H1 (cell line): ENCODE measurements at regions not wholly inside any gene's neighbourhood (a gene's known extent, or its start where the extent isn't known, plus 50 kb on each side); places are given as distances from the start of the nearest gene placed in this dataset.
A peak's percentile ranks its signal among the peaks of the same experiment; 100 is the strongest.

ENCODE experiments used
- CTCF ChIA-PET: fragments of 300-600 bp; sonication (Branson Sonifier 250); formaldehyde crosslinking; loops from one replicate; lab custom pipeline; 2021; ENCODE audit not compliant: partially characterized antibody; lab: Charles Lee
- POLR2A ChIA-PET: fragments of 300-600 bp; sonication (Branson Sonifier 250); formaldehyde crosslinking; loops from one replicate; lab custom pipeline; 2021; ENCODE audit warnings: inconsistent platforms; ENCODE audit not compliant: partially characterized antibody; lab: Charles Lee
- DNase-seq, 2 experiments: peaks; one replicate each; pipeline versions ENCODE4 v3.0.0 to v3.0.0-alpha.2; 2010 to 2022; ENCODE audit warnings: low spot score in 2 of 2, low read depth in 1 of 2, mixed read lengths in 1 of 2
- FAIRE-seq: peaks from 2 replicates; lab custom pipeline; 2011; peaks lifted over from hg19 to GRCh38; lab: Jason Lieb, UNC
- H2AFZ ChIP-seq: 2 replicates; pipeline ENCODE4 v1.8.1; 2012; ENCODE audit warnings: low read length, inconsistent platforms
- H2AK5ac ChIP-seq: 2 replicates; pipeline ENCODE4 v1.6.1; 2013; ENCODE audit warnings: low read depth, low read length
- H2BK120ac ChIP-seq: replicated peaks from 2 replicates; pipeline ENCODE3; 2013; ENCODE audit warnings: low read depth, low read length, inconsistent platforms
- H2BK12ac ChIP-seq: 2 replicates; pipeline ENCODE4 v1.6.1; 2013; ENCODE audit warnings: low read depth, low read length
- H2BK15ac ChIP-seq: 2 replicates; pipeline ENCODE4 v1.6.1; 2013; ENCODE audit warnings: low read length
- H2BK20ac ChIP-seq: 2 replicates; pipeline ENCODE4 v1.6.1; 2013; ENCODE audit warnings: low read length
- H2BK5ac ChIP-seq: 2 replicates; pipeline ENCODE4 v1.6.1; 2013; ENCODE audit warnings: low read depth, low read length
- H3K14ac ChIP-seq: 2 replicates; pipeline ENCODE4 v1.6.1; 2013; ENCODE audit warnings: inconsistent platforms; ENCODE audit not compliant: insufficient read length
- H3K18ac ChIP-seq: 2 replicates; pipeline ENCODE4 v1.6.1; 2013; ENCODE audit warnings: low read length; ENCODE audit errors: extremely low read depth
- H3K23ac ChIP-seq: 2 replicates; pipeline ENCODE4 v1.6.1; 2013; ENCODE audit warnings: inconsistent platforms; ENCODE audit not compliant: insufficient read length
- H3K23me2 ChIP-seq: 2 replicates; pipeline ENCODE4 v1.6.1; 2013; ENCODE audit warnings: low read depth, low read length
- H3K27ac ChIP-seq: 2 replicates; pipeline ENCODE4 v1.6.1; 2011; ENCODE audit warnings: low read depth, low read length, inconsistent platforms
- H3K27me3 ChIP-seq, 4 experiments: replicated peaks in 1 of 4; 1 replicate in 1 of 4; 2 replicates in 3 of 4; pipeline versions ENCODE4 v1.6.1 to v1.8.1; 2011 to 2013; ENCODE audit warnings: low read length in 3 of 4, mild to moderate bottlenecking in 3 of 4, inconsistent platforms in 2 of 4, mixed read lengths in 2 of 4, moderate library complexity in 1 of 4; ENCODE audit not compliant: control insufficient read depth in 3 of 4, insufficient read depth in 3 of 4; ENCODE audit errors: extremely low read depth in 1 of 4
- H3K36me3 ChIP-seq, 4 experiments: 2 replicates each; pipeline versions ENCODE4 v1.6.1 to v1.8.1; 2011 to 2013; ENCODE audit warnings: mild to moderate bottlenecking in 4 of 4, low read length in 3 of 4, moderate library complexity in 2 of 4, control low read depth in 1 of 4, inconsistent platforms in 1 of 4; ENCODE audit not compliant: insufficient read depth in 4 of 4, control insufficient read depth in 2 of 4
- H3K4ac ChIP-seq: replicated peaks from 2 replicates; pipeline ENCODE3; 2013; ENCODE audit warnings: low read length, low read depth, mixed read lengths, inconsistent platforms; ENCODE audit not compliant: insufficient read length
- H3K4me1 ChIP-seq, 4 experiments: replicated peaks in 1 of 4; 1 replicate in 1 of 4; 2 replicates in 3 of 4; pipeline versions ENCODE4 v1.6.1 to v1.8.1; 2011 to 2013; ENCODE audit warnings: low read length in 3 of 4, inconsistent platforms in 2 of 4, mixed read lengths in 1 of 4; ENCODE audit not compliant: insufficient read depth in 4 of 4, control insufficient read depth in 3 of 4
- H3K4me2 ChIP-seq, 2 experiments: 2 replicates each; pipeline versions ENCODE4 v1.6.1 to v1.8.1; 2011 to 2013; ENCODE audit warnings: low read depth in 2 of 2, low read length in 2 of 2, control low read depth in 1 of 2, inconsistent platforms in 1 of 2, mild to moderate bottlenecking in 1 of 2; ENCODE audit not compliant: insufficient read depth in 1 of 2
- H3K4me3 ChIP-seq, 4 experiments: fragments of 200-600, 300-600 bp in 1 of 4; sonication (generic), shearing (Covaris generic), sonication (Bioruptor Twin) in 1 of 4; 2 replicates each; pipeline versions ENCODE4 v1.5.1 to v1.8.1; 2011 to 2016; ENCODE audit warnings: low read length in 4 of 4, low read depth in 3 of 4, control low read depth in 2 of 4, inconsistent platforms in 2 of 4, mild to moderate bottlenecking in 2 of 4, mixed read lengths in 1 of 4, moderate library complexity in 1 of 4; ENCODE audit not compliant: insufficient read depth in 2 of 4; ENCODE audit errors: extremely low read depth in 1 of 4
- H3K56ac ChIP-seq: replicated peaks from 2 replicates; pipeline ENCODE3; 2013; ENCODE audit warnings: low read depth, mild to moderate bottlenecking, mixed read lengths, low read length, inconsistent platforms; ENCODE audit not compliant: insufficient read length
- H3K79me1 ChIP-seq: 2 replicates; pipeline ENCODE4 v1.6.1; 2013; ENCODE audit warnings: low read depth, low read length, control low read depth
- H3K79me2 ChIP-seq, 2 experiments: 2 replicates each; pipeline versions ENCODE4 v1.6.1 to v1.8.1; 2012 to 2013; ENCODE audit warnings: low read length in 2 of 2, mild to moderate bottlenecking in 2 of 2, inconsistent platforms in 1 of 2; ENCODE audit not compliant: insufficient read depth in 2 of 2, control insufficient read depth in 1 of 2
- H3K9ac ChIP-seq, 4 experiments: replicated peaks in 1 of 4; 1 replicate in 1 of 4; 2 replicates in 3 of 4; pipeline versions ENCODE4 v1.6.1 to v1.8.1; 2011 to 2013; ENCODE audit warnings: low read depth in 3 of 4, low read length in 3 of 4, control low read depth in 2 of 4, mild to moderate bottlenecking in 2 of 4, moderate library complexity in 2 of 4, inconsistent platforms in 1 of 4; ENCODE audit errors: extremely low read depth in 1 of 4
- H3K9me3 ChIP-seq, 2 experiments: 2 replicates each; pipeline versions ENCODE4 v1.6.1 to v1.8.1; 2012 to 2013; ENCODE audit warnings: mild to moderate bottlenecking in 2 of 2, moderate library complexity in 2 of 2, control low read depth in 1 of 2, inconsistent platforms in 1 of 2, low read depth in 1 of 2, low read length in 1 of 2, mixed read lengths in 1 of 2; ENCODE audit not compliant: insufficient read depth in 2 of 2
- H4K20me1 ChIP-seq, 2 experiments: replicated peaks in 1 of 2; 2 replicates each; pipeline versions ENCODE3 to v1.8.1; 2011 to 2013; ENCODE audit warnings: inconsistent platforms in 2 of 2, low read length in 2 of 2, mild to moderate bottlenecking in 1 of 2; ENCODE audit not compliant: insufficient read depth in 2 of 2, control insufficient read depth in 1 of 2
- H4K5ac ChIP-seq: 2 replicates; pipeline ENCODE4 v1.6.1; 2013; ENCODE audit warnings: low read length, low read depth, mixed read lengths, inconsistent platforms; ENCODE audit not compliant: insufficient read length
- H4K8ac ChIP-seq: 2 replicates; pipeline ENCODE4 v1.8.0; 2013; ENCODE audit warnings: mild to moderate bottlenecking, moderate library complexity, low read length, inconsistent platforms; ENCODE audit not compliant: insufficient read depth; ENCODE audit errors: extremely low read depth
- H4K91ac ChIP-seq: replicated peaks from 2 replicates; pipeline ENCODE3; 2013; ENCODE audit warnings: low read length, mixed read lengths, inconsistent platforms; ENCODE audit not compliant: insufficient read length
- SIX5 ChIP-seq: IDR thresholded peaks from 2 replicates; pipeline ENCODE4 v1.6.1; 2011; ENCODE audit warnings: mild to moderate bottlenecking, low read depth, low read length
- WGBS, 2 experiments: shearing (Covaris generic) in 1 of 2; methylation state at CpG; one replicate each; pipeline versions ENCODE4 v1.1.6 to v1.1.7; 2013 to 2015; ENCODE audit warnings: low lambda C conversion rate in 2 of 2, mixed read lengths in 2 of 2, inconsistent platforms in 1 of 2, low coverage in 1 of 2, missing lambda C conversion rate in 1 of 2; ENCODE audit not compliant: insufficient replicate concordance in 2 of 2, insufficient coverage in 1 of 2, insufficient read length in 1 of 2; ENCODE audit errors: extremely low coverage in 1 of 2, missing lambda C conversion rate in 1 of 2; 5-methylcytosine and 5-hydroxymethylcytosine counted together

DNA sequence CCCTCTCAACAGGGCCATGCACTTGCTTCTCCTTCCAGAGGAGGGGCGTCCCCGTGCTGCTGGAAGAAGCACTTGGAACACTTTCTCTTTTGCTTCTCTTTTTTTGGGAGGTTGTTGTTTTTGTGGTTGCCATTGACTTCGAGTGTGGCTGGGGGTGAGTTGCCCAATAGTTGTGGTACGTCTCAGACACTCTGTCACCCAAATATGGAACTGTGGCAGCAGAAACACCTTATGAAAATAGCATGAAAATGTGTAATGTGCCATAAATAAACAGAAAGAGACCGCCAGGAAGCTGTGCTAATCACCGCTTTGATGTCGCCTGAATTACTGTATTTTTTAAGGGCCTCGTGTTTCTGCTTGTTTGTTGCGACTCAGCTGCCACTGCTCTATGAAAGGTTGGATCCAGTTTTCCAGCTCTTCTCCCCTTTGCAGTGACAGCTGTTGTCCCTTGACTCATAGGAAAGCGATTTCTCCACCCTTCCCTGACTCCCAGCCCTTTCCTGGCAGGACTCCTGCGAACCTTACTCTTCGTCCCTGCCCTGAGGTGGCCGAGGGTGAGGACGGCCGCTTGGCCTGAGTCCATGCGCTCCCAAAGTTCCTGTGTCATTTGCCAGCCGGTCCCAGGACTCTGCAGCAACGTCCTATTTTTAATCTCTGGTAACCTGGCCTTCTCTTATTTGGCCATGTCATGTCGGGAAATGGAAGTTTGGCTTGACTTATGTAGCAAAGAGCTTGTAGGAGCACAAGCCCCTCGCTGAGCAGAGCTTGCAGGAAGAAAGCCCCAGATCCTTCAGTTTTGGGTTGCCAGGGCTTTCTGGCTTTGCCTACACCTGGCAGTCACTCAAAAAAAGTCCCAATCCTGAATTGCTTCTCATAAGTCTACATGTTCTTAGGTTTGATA, 694.6 kb downstream of the QKI start:
- no peak for FAIRE-seq
- H3K9ac ChIP-seq, result no peak overlapping the region
- no peak for DNase-seq
- H3K23ac ChIP-seq, result no peak overlapping the region
- H3K4me1 ChIP-seq, result no peaks in the 10 kb centered on the region
- ChIA-PET POLR2A (no interaction called here), CTCF (interaction anchor here (0.5 to 2.9 kb wide), 24 partner anchors 10 to 1133 kb away, joined by 3 to 24 read pairs (median 3); no protein-coding TSS in a partner anchor)
- 87% methylated on average over 20 of the region's 20 CpGs; no CpG with 5 or more reads in 1 of the 2 experiments for WGBS, 2 experiments
- H4K8ac ChIP-seq, result no peak overlapping the region; the same call in 1 of the 2 replicates
- H2AK5ac ChIP-seq, result no peak overlapping the region
- H3K18ac ChIP-seq, result no peak overlapping the region; the same call in 1 of the 2 replicates
- H3K23me2 ChIP-seq, result no peaks in the 10 kb centered on the region
- H3K79me1 ChIP-seq, result no peaks in the 10 kb centered on the region
- no peak overlapping the region for H2BK5ac ChIP-seq
- no peak overlapping the region for H3K56ac ChIP-seq
- H2BK12ac ChIP-seq, result peak overlapping the region; percentile 39; the same call in 1 of the 2 replicates
- H3K4ac ChIP-seq, result no peak overlapping the region
- H3K14ac ChIP-seq, result no peak overlapping the region
- no peak overlapping the region for H4K5ac ChIP-seq
- H3K27ac ChIP-seq, result no peak overlapping the region
- H3K9me3 ChIP-seq, result no peaks in the 10 kb centered on the region; a peak in 1 of 4 replicates
- H3K4me2 ChIP-seq, result no peak overlapping the region
- no peaks in the 10 kb centered on the region for H3K36me3 ChIP-seq
- no peaks in the 10 kb centered on the region for H4K20me1 ChIP-seq
- no peak overlapping the region for H2BK20ac ChIP-seq
- H3K4me3 ChIP-seq, result no peak overlapping the region
- H2AFZ ChIP-seq, result 0 out of 2 replicates have a peak overlapping the region, but pooled peaks have one; percentile 58
- no peak overlapping the region for H4K91ac ChIP-seq
- no peak overlapping the region for H2BK15ac ChIP-seq
- H3K79me2 ChIP-seq, result no peaks in the 10 kb centered on the region; a peak in 1 of 4 replicates
- TF ChIP-seq SIX5, result no peak
- TF ChIP-seq, all 59 proteins: peak for 0
- Histone ChIP-seq H2BK120ac (no peak overlapping the region), H3K27me3 (no peaks in the 10 kb centered on the region)
